ENCODE measurements at regions not wholly inside any gene's neighbourhood (a gene's known extent, or its start where the extent isn't known, plus 50 kb on each side); places are given as distances from the start of the nearest gene placed in this dataset.

- Histone ChIP-seq H3K27ac (no peak overlapping the region), H3K36me3 (no peaks in the 10 kb centered on the region), H3K4me3 (no peak overlapping the region), H3K27me3 (no peaks in the 10 kb centered on the region), H3K9me3 (peaks cover 0 to 4% (median 0%) of the 10 kb centered on the region in 3 donors), H3K4me1 (peaks cover 0 to 5% (median 0%) of the 10 kb centered on the region in 3 donors)
- WGBS, 2 donors, result 49 to 57% methylated on average over 3 of the region's 3 CpGs
- DNase-seq, result no peak
- intact Hi-C loops (cut with DNase I), result no loop called here
- TF ChIP-seq CTCF (IDR thresholded peaks at IDR 0.05), result no peak
- TF ChIP-seq POLR2A (IDR thresholded peaks at IDR 0.05), result no peak
These were observed 388.5 kb upstream of the ZNF507 start for GRCh38 chr19:31956771-31957392.

GRCh38 chr19:31957711-31958110 lies 387.7 kb upstream of the ZNF507 start:
- peaks cover 0 to 4% (median 0%) of the 10 kb centered on the region in 3 donors for H3K9me3 ChIP-seq
- no peaks in the 10 kb centered on the region for H3K27me3 ChIP-seq
- TF ChIP-seq POLR2A (IDR thresholded peaks at IDR 0.05), result no peak
- no peak for TF ChIP-seq CTCF (IDR thresholded peaks at IDR 0.05)
- no peak for DNase-seq
- intact Hi-C loops (cut with DNase I), result no loop called here
- H3K36me3 ChIP-seq, result no peaks in the 10 kb centered on the region
- no peak overlapping the region for H3K27ac ChIP-seq
- no peak overlapping the region for H3K4me3 ChIP-seq
- H3K4me1 ChIP-seq, result peaks cover 0 to 5% (median 3%) of the 10 kb centered on the region in 3 donors
- WGBS, 2 donors, result 67 to 70% methylated on average over 4 of the region's 4 CpGs

DNA sequence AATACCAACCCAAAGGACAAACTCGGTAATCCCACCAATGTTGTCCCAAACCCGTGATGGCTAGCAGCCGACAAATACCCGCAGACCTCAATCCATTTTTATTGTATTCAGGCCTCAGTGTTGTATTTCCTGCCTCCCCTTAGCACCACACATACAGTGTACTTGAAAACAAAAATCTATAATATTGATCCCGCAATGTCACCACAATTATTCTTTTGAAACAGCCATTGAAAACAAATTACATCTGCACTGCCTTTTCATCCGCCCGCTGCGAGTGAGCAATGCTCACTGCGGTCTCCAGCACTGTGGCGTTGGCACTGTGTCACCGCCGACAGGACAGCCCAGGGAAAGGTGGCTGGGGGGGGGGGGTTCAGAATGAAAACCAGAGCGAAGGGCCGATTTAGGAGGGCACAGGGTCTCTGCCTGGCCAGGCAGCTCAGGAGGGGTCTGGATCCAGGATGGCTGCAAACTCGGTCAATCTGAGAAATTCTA lies 385.8 kb upstream of the ZNF507 start:
- no peak for DNase-seq
- intact Hi-C loops (cut with DNase I), result no loop called here
- H3K9me3 ChIP-seq, result peaks cover 0 to 4% (median 0%) of the 10 kb centered on the region in 3 donors
- 92 to 97% methylated on average over 12 to 13 of the region's 15 CpGs for WGBS, 2 donors
- H3K4me1 ChIP-seq, result peaks cover 0 to 7% (median 5%) of the 10 kb centered on the region in 3 donors
- no peak overlapping the region for H3K4me3 ChIP-seq
- no peaks in the 10 kb centered on the region for H3K36me3 ChIP-seq
- no peaks in the 10 kb centered on the region for H3K27me3 ChIP-seq
- no peak overlapping the region for H3K27ac ChIP-seq
- no peak for TF ChIP-seq POLR2A (IDR thresholded peaks at IDR 0.05)
- TF ChIP-seq CTCF (IDR thresholded peaks at IDR 0.05), result no peak

GRCh38 chr19:31960474-31960873 lies 384.9 kb upstream of the ZNF507 start:
- no peak overlapping the region for H3K27ac ChIP-seq
- 68 to 71% methylated on average over 5 to 6 of the region's 6 CpGs for WGBS, 2 donors
- H3K9me3 ChIP-seq, result peaks cover 0 to 4% (median 0%) of the 10 kb centered on the region in 3 donors
- no peaks in the 10 kb centered on the region for H3K36me3 ChIP-seq
- no peaks in the 10 kb centered on the region for H3K27me3 ChIP-seq
- peaks cover 0 to 7% (median 5%) of the 10 kb centered on the region in 3 donors for H3K4me1 ChIP-seq
- intact Hi-C loops (cut with DNase I), result no loop called here
- no peak for DNase-seq
- H3K4me3 ChIP-seq, result no peak overlapping the region
- no peak for TF ChIP-seq POLR2A (IDR thresholded peaks at IDR 0.05)
- no peak for TF ChIP-seq CTCF (IDR thresholded peaks at IDR 0.05)

DNA sequence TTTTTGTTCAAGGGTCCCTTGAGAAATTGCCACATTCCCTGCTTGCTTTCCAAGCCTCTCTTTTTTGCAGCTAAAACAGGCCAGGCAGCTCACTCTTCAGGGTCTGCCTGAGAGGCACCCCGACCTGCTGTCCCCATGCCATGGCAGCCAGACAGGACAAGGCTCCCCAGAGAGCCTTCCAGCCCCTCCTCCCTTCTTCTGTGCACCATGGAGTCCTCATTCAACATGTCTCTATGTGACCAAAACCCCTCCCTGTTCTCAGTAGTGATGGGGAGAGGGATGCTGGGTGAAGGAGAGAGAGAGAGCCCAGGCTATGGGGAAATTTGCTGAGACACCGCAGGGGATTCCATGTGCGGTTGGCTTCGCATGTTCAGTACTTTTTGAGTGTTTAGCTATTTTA lies 384.2 kb upstream of the ZNF507 start:
- Histone ChIP-seq H3K27me3 (no peaks in the 10 kb centered on the region), H3K27ac (no peak overlapping the region), H3K36me3 (no peaks in the 10 kb centered on the region), H3K4me1 (peaks cover 0 to 7% (median 5%) of the 10 kb centered on the region in 3 donors), H3K4me3 (no peak overlapping the region), H3K9me3 (peaks cover 0 to 4% (median 0%) of the 10 kb centered on the region in 3 donors)
- intact Hi-C loops (cut with DNase I), result no loop called here
- 44 to 53% methylated on average over 4 of the region's 4 CpGs for WGBS, 2 donors
- DNase-seq, result no peak
- TF ChIP-seq CTCF (IDR thresholded peaks at IDR 0.05) (no peak), POLR2A (IDR thresholded peaks at IDR 0.05) (no peak)
